CD4-positive, alpha-beta T cell treated with Interleukin-15 for 4 hours (primary cell): ENCODE measurements at regions not wholly inside any gene's neighbourhood (a gene's known extent, or its start where the extent isn't known, plus 50 kb on each side); places are given as distances from the start of the nearest gene placed in this dataset.

ENCODE experiments used
- DNase-seq: peaks from one replicate; pipeline ENCODE4 v3.0.0-alpha.2; 2020; ENCODE audit warnings: low spot score

DNA sequence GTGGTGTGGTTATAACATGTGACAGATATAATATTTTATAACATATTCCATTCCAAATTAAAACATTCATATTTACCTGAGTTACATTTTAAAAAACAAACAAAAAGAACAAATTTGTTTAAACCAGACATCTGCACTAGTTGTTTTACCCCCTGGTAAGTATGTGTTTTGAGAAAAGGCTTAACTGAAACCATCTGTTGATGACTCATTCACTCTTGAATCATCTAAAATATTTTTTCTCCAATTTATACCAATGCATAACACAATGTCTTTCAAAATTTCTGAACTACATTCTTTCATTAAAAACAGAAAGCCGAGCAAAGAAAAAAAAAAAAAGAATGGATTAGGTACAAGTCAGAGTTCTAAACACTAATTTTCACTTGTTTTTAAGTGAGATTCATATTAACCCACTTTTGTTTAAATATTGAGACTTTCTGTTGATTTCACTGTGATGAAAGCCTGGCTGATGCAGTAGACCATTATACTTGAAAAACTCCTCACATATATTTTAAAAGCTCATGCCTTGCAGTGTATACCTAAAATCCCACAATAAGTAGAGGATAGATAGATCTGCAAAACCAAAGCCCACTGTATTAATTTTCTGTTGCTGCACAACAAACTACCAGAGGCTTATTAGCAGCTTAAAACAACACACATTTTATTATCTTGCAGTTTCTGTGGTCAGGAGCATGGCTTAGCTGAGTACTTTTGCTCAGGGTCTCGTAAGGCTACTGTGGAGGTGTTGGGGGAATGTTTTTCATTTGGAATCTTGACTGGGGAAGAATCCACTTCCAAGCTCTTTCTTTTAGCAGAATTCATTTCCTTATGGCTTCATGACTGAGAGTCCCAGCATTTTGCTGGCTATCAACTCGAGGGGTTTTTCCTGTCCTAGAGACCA lies 221.5 kb downstream of the PCDH18 start:
- no peak for DNase-seq

DNA sequence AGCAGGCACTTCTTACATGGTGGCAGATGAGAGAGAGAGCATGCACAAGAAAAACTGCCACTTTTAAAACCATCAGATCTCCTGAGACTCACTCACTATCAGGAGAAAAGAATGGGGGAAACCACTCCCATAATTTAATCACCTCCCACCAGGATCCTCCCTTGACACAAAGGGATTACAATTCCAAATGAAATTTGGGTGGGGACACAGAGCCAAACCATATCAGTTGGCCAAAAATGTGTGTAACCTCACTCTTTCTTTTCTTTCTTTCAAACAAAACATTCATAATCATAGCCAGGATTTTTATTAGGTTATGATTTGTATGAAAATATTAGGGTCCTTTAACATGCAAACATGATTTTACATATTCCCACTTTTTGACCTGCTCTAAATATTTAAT lies 222.1 kb downstream of the PCDH18 start:
- DNase-seq, result no peak

DNA sequence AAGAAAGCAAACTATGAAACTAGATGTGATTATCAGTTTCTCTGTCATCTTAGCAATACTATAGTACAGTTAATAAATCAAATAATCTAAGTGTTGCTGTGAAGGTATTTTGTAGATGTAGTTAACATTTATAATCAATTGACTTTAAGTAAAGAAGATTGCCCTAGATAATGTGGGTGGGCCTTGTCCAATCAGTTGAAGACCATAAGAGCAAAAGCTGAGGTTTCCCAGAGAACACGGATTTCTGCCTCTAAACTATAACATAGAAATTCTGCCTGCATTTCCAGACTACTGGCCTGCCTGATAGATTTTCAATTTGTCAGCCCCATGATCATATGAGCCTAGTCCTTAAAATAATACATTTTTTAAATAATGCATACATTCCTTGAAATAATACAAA lies 222.9 kb downstream of the PCDH18 start:
- no peak for DNase-seq

DNA sequence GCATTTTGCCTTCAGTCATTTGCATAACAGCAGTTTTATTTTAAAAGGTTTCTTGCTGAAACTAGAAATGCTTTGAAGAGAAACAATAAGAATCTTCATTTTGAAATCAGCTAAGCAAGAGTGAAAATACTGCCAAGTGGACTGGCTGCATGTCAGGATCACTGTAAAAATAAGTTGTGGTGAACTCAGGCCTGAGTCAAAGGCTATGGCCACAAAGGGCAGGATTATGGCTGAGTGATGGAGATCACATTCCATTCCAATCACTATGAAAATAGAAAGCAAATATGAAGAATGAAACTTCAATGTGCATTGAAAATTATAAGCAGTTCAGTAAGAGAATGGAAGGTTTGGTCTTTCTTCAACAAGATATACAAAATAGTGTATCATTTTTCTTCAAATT lies 224.5 kb downstream of the PCDH18 start:
- no peak for DNase-seq

DNA sequence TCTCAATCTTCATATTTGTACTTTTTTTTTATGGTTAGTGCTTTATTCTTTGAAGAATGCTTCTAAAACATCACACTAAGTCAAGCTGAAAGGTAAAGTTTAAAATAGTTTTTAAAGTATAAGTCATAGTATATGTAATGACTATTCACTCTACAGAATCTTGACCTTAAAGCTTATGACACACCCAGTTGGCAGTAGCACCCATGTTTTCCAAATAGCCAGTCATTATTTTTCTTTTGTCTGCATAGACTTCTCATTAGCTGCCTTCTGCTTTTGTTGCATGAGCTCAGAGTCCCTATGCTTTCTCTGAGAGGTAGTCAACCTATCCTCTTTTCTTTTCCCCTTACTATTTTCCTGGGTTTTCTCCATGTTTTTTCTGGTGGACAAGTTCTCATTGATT lies 231.5 kb downstream of the PCDH18 start:
- DNase-seq, result no peak

DNA sequence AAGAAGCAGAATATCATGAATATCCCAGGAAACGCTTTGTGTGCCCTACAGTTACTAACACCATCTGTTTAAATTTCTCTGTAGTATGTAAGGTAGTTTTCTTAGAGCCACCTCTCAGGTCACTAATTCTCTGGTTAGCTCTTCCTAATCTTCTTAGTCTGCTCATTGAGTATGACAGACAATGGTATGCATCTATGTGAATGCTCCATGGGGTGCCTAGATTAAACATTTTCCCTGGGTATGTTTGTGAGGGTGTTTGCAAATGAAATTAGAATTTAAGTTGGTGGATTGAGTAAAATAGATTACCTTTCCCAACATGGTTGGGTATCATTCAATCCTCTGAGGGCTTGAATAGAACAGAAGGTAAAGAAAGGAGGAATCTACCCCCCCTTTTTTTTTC lies 233.0 kb downstream of the PCDH18 start:
- DNase-seq, result no peak

DNA sequence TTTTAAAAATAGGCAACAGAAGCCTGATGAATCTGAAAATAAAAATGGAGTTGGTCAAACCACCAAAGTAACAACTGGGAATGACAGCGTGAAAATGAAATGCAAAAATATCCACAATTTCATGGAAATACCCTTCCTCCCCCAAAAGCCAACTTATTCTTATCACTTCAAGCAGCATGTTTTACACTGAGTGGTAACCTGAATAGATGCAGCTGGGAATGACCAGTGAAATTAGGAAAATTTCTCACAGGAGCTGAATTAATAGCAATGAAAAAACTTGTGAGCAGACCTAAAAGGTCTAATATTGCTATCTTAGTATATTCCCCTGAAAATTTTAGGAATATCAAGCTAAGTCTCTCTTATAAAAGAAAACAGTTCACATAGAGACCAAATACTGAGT lies 239.0 kb downstream of the PCDH18 start:
- no peak for DNase-seq

DNA sequence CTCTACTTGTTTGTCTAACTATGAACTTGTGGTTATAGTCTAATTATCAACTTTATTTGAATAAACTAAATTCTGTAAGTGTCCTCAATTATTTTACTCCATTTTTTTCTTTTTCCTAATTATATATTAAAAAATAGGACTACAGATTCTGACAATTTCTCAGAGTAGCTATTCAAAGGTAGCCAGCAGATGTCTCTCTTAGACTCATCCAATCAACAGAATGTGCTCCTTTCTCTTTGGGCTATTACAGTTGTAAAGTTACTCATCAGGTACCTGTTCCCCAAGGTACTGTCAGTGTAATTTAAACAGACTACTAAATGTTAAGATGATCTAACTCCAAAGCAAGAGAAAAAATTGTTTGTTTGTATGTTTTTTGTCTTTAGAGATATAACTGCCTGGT lies 248.6 kb downstream of the PCDH18 start:
- DNase-seq, result no peak

DNA sequence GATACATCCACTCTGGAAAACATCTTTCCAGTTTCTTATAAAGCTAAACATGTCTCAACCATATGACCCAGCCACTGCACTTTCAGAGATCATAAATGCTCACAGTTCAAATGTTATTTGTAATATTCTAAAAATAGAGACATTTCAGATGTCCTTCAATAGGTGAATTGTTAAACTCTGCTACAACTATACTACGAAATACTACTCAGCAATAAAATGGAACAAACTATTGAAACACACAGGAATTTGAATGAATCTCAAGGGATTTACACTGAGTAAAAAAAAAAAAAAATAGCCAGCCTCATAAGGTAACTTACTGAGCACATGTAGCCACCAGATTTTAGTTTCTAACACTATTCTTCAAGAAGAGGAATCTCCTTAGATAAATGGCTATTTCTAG lies 253.9 kb downstream of the PCDH18 start:
- DNase-seq, result no peak

DNA sequence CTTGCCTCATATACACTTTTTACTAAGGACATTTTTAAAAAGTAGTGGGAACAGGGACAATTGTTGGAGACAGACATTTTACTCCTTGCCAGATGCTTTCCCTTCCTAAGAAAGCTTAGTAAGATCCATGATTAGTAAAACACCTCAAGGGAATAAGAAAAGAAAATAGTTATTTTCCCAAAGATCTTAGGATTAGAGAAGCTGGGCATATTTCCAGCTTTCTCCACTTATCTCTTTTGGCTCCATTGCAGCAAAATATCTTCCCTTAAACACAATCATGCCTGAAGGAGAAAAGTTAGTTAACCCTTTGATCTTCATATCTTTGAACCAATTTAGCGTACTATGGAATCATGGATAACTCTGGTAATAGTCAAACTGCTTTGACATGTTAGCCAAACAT lies 257.9 kb downstream of the PCDH18 start:
- DNase-seq, result no peak

DNA sequence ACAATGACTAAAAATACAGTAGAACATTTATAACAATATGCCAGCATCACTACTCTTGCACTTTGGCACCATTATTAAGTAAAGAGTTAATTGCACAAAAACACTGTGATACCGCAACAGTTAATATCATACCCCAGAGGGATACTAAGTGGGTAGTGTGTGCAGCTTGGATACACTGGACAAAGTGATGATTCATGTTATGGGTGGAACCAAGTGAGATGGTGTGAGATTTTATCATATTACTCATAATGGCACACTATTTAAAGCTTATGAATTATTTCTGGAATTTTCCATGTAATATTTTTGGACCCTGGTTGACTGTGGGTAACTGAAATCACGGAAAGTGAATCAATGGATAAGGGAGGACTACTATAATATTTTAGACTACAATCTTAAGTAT lies 265.3 kb downstream of the PCDH18 start:
- DNase-seq, result no peak

DNA sequence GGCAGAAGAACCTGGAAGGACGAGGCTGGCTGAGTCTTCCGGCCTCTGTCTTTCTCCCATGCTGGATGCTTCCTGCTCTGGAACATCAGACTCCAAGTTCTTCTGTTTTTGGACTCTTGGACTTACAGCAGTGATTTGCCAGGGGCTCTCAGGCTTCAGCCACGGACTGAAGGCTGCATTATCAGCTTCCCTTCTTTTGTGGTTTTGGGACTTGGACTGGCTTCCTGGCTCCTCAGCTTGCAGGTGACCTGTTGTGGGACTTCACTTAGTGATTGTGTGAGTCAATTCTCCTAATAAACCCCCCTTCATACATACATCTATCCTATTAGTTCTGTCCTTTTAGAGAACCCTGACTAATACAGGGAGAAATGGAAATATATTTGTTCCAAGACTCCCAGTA lies 265.8 kb downstream of the PCDH18 start:
- no peak for DNase-seq

DNA sequence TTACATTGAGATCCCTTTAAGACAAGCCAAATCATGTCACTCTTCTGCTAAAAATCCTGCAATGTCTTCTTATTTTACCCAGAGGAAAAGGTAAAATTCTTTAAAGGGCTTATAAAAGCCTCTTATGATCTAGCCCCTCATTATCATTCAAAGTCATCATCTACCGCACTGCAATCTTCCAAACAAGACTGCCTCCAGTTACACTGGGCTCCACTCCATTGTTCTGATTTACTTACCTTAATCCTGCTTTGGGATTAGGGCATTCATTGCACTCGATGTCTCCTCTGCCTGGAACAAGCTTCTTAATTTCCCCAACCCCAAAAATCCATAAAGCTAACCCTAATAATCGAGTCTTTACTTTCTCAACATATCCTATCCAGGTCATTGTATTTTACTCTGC lies 269.1 kb downstream of the PCDH18 start:
- no peak for DNase-seq

DNA sequence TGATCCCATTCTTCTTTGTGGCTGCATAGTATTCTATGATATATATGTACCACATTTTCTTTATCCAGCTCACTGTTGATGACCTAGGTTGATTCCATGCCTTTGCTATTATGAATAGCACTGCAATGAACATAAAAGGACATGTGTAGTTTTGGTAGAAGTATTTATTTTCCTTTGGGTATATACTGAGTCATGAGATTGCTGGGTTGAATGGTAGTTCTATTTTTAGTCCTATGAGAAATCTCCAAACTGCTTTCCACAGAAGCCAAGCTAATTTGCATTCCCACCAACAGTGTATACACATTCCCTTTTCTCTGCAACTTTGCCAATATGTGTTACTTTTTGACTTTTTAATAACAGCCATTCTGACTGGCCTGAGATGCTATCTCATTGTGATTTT lies 278.3 kb downstream of the PCDH18 start:
- no peak for DNase-seq

DNA sequence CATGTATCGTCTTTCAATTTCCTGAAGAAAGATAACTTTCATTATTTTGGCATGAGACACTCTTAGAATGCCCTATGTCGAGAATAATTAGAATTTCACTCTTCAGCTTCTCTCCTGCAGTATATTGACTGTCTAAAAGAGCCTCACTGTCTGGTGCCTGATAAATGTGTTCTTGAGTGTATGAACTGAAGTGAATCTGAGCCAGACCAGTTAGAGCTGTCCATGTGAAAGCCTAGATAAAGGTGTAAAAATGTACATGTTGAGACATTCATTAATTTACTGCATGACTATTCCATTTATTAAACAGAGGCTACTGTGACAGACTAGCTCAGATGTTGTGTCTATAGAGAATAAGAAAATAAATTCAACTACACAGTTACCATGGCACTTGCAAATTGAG lies 283.2 kb downstream of the PCDH18 start:
- DNase-seq, result no peak

DNA sequence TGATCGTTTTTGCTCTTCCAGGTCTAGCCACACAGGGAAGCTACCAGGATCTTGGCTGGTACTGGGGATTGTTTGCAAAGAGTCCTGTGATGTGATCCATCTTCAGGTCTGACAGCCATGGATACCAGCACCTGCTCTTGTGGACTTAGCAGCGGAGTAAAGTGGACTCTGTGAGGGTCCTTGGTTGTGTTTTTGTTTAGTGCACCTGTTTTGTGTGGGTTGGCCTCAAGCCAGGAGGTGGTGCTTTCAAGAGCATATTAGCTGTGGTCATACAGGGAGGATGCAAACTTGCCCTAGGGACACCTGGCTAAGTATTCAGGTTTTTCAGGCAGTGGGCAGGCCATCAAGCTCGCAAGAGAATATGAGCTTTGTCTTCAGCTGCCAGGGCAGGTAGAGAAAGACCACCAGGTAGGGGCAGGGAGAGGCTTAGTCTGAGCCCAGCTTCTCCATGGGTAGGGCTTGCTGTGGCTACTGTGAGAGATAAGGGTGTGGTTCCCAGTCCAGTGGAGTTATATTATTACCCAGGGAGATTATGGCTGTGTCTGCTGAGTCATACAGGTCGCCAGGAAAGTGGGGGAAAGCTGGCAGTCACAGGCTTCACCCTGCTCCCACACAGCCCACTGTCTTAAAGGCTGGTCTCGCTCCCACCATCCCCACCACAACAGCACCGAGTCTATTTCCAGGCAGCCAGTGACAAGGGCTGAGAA lies 293.7 kb downstream of the PCDH18 start:
- no peak for DNase-seq

DNA sequence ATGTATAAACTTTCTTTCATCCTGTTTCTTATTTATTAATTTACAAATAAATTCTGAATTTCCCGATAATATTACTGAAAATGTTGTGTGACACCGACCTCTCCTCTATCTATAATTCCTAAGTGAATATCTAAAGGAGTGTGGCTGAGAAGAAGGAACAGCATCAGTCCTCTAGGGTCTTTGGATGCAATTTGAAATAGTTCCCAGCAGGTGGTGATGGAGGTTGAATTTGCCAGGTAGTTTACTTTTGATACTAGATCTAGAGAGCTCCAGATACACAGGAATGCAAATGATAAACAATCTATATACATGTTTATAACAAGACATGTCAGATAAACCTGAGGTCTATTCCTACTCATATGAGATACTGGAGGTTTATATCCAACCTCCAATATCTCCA lies 305.4 kb downstream of the PCDH18 start:
- no peak for DNase-seq

DNA sequence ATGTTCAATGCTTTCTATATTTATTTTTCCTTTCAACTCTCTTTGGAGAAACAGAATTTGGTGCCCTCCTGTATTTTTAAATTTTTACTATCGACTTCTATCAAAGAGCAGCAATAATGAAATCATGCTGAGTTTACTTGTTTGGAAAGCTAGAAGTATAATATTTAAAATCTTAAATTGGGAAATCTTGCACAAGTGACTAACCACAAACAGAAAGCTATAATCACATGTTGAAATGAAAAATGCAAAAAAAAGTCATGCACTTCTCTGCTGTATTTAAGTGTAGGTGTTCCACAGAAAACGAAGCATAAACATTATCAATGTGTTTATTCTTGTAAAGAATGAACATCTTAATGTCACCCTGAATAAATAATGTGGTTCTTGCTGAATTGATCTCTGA lies 306.1 kb downstream of the PCDH18 start:
- no peak for DNase-seq

DNA sequence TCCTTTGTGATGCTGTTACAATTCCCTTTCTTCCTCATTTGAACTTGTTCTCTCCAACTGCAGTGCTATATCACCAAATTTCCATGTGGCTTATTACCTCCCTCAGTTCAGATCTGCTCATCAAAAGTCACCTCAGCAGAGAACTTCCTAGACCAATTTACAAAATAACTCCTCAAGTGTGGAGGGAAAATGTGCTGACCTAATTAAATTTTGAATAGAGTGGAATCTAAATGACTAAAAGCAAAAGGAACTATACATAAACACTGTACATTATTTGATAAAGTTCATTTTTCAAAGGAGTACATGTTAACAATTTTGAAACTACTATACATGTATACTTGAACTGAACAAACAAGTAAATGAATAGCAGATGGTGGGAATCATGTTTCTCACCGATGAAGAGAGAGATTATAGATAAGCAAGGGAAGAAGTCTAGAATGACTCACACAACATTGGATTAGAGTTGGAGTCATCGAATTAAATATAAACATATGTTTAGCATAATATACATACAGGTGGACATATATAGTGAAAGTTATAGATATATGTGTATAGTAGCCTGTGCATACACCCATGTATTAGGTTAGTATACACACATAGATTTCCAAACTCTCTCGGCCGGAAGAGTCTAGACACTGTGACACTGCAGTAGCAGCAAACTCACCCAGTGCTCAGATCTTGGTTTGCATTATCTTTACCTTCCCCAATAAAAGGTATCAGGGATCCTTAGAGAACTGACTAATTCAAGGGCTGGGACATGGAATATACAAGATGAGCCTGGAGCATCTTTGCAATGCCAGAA lies 318.7 kb downstream of the PCDH18 start:
- DNase-seq, result no peak

DNA sequence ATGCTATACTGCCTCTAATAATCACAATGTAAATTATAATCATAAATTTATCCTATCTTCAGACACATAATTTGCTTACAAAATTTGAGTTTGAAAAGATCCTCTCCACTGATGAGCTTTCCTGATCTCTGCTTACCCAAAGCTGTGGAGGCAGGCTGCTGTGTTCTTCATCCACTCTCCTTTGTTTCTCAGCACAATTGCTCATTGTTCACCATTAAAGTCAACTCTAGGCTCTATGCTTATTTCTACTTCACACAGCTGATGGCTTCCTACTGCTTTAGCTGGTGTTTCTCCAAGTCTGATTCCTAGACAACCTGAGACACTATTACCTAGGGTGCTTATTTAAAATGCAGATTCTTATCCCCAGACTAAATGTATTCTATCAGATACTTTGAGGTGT lies 319.7 kb downstream of the PCDH18 start:
- DNase-seq, result no peak

DNA sequence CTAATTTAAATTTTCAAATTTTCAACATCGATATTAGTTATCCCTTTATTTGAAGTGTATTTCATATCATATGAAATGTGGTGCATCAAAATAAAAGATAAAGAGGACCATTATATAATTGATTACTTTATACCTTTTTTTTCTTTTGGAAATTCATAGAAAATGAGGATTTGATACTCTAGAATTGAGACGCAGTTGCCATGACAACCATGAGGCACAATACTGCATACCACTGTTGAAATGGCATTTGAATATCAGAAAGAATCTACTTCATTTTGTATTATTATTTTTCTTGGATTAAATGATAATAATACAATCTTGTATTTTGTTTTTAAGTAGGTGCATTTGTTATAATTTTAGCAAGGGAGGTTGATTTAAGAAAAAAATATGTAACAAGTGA lies 323.1 kb downstream of the PCDH18 start:
- no peak for DNase-seq

DNA sequence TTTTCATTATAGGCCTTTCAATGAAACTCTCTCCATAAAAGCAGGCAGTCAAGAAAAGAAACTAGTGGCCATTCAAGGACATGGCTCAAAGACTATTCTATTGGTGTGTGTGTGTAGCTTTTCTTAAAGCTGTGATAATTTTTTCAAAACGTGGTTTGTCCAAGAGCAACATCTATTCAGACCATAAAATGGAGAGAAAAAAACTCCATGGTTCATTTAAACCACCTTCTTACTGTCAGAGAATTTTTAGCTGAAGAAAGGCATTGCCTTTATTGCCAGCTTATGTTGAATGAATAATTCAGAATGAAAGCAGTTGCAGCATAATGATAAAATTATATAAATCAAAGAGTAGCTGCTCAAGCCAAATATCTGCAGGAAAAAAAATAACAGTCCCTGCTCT lies 325.5 kb downstream of the PCDH18 start:
- no peak for DNase-seq

DNA sequence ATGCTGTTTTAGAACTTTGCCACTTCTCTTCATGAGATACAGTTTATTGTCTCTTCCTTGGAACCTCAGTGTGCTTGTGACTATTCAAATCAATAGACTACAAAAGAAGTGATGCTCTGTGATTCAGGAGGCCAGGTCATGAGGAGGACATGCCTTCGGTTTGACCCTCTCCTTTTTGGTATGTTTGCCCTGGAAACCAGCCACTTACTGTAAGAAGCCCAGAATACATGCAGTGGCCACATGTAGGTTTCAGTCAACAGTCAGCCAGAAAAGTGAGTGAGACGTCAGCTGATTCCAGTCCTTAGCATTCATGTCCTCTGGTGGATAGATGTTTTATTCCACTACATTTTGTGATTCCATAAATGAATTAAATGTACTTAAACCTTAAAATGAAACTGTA lies 328.7 kb downstream of the PCDH18 start:
- DNase-seq, result no peak
